ENCODE measurements at regions not wholly inside any gene's neighbourhood (a gene's known extent, or its start where the extent isn't known, plus 50 kb on each side); places are given as distances from the start of the nearest gene placed in this dataset.

DNA sequence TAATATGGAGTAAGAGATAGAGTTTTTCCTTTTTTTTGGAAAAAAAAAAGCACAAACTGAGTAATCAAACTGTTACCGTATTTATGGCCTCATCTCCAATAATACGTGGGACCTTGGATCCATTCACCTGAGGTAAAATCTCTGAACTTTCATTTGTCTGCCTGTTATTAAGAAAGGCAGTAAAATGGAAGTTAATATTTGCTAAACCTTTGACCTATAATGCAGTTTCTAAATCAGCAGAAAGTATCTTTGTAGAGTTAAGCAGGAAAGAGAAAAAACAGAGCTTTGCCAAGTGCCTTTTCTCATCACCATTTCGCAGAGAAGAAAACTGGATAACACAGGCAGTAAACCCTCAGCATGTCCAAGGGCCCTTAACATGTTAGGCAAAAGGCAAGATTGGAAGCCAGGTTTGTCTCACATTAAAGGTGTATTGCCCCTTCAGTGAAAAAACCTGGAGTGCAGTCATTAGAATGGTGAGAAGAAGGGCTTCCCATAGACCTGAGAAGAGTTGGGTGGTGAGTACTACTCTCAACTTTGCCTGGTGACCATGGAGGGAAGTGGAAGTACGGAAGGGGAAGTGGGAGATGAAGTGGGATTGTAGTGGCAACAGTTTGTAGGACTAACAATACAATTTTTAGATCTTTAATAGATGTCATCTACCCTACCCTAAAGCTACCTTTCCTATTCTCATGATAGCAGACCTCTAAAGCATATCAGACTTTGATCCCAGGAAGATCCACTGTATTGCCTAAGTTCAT is 65.4 kb upstream of the GRAMD2B start:
- H3K4me3 ChIP-seq (ENCODE audit: low read depth, low read length) = no peak overlapping the region
- TF ChIP-seq, protein P1, sequence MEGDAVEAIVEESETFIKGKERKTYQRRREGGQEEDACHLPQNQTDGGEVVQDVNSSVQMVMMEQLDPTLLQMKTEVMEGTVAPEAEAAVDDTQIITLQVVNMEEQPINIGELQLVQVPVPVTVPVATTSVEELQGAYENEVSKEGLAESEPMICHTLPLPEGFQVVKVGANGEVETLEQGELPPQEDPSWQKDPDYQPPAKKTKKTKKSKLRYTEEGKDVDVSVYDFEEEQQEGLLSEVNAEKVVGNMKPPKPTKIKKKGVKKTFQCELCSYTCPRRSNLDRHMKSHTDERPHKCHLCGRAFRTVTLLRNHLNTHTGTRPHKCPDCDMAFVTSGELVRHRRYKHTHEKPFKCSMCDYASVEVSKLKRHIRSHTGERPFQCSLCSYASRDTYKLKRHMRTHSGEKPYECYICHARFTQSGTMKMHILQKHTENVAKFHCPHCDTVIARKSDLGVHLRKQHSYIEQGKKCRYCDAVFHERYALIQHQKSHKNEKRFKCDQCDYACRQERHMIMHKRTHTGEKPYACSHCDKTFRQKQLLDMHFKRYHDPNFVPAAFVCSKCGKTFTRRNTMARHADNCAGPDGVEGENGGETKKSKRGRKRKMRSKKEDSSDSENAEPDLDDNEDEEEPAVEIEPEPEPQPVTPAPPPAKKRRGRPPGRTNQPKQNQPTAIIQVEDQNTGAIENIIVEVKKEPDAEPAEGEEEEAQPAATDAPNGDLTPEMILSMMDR (IDR thresholded peaks at IDR 0.05; ENCODE audit: insufficient read depth, low read length) = no peak
- DNase-seq (ENCODE audit: low read depth) = no peak

DNA sequence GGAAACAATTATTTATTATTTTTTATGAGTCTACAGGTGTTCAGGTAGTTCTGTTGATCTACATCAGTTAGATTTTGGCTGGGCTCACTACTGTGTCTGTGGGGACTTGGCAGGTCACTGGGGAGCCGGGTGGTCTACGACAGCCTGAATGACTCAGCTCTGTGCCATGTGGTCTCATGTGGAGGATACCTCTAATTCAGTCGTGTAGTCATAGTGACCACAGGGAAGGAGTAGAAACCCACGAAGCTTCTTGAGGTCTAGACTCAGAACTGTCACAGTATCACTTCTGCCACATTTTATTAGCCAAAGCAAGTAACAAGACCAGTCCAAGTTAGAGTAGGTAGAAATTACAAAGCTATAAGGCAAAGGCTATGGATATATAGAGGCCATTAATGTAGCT is 64.7 kb upstream of the GRAMD2B start:
- no peak for DNase-seq (ENCODE audit: low read depth)
- TF ChIP-seq, protein P1 (IDR thresholded peaks at IDR 0.05; ENCODE audit: insufficient read depth, low read length) = no peak
- no peak overlapping the region for H3K4me3 ChIP-seq (ENCODE audit: low read depth, low read length)

DNA sequence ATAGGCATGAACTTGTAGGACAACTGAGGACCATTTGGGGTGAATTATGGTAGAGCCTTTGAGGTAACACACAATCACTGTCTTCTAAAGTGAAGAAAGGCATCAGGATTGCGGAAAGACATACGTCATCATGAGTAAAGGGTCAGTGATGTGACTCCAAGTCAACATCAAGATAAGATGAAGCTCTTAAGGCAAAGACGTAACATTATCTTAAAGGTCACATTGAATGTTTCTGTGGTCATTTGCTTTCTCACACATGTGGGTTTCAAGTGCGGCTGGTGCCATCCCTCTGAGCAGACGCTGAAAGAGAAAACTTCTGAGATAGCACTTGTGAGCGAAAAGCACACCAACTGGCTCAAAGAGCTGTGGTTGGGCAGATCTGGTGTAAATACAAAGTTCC is 63.3 kb upstream of the GRAMD2B start:
- no peak for DNase-seq (ENCODE audit: low read depth)
- TF ChIP-seq, protein P1 (IDR thresholded peaks at IDR 0.05; ENCODE audit: insufficient read depth, low read length) = no peak
- H3K4me3 ChIP-seq (ENCODE audit: low read depth, low read length) = no peak overlapping the region

DNA sequence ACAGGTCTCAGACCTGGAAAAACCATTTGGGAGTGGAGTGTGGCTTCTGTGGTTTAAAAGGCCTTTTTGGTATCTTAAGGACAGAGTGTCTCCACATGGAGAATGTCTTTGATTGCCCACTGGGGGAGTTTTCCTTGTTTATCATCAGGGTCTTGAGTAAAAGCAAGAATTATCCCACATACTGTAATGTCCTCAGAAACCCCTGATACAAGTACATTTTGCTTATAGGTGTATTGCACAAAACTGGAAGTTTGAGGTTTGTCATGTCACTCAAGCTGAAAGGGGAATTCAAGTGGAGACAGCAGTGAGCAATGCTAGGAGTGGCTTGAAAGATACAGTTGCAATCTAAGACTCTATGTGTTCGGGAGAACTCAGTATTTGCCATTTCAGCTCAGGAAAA is 62.7 kb upstream of the GRAMD2B start:
- DNase-seq (ENCODE audit: low read depth) = no peak
- TF ChIP-seq, protein P1 (IDR thresholded peaks at IDR 0.05; ENCODE audit: insufficient read depth, low read length) = no peak
- no peak overlapping the region for H3K4me3 ChIP-seq (ENCODE audit: low read depth, low read length)

DNA sequence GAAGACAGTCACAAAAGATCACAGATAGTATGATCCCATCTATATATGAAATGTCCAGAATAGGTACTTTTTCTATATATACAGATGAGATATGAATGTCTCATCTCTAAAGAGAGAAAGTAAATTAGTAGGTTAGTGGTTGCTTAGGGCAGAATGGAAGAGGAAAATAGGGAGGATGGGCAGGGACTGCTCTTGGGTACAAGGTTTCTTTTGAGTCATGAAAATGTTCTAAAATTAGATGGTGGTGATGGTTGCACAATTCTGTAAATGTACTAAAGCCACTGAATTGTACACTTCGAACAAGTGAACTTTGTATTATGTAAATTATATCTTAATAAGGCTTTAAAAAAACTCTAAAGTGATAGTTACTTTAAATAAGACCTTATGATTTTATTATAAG is 59.6 kb upstream of the GRAMD2B start:
- DNase-seq (ENCODE audit: low read depth) = no peak
- no peak overlapping the region for H3K4me3 ChIP-seq (ENCODE audit: low read depth, low read length)
- TF ChIP-seq, protein P1 (IDR thresholded peaks at IDR 0.05; ENCODE audit: insufficient read depth, low read length) = no peak

DNA sequence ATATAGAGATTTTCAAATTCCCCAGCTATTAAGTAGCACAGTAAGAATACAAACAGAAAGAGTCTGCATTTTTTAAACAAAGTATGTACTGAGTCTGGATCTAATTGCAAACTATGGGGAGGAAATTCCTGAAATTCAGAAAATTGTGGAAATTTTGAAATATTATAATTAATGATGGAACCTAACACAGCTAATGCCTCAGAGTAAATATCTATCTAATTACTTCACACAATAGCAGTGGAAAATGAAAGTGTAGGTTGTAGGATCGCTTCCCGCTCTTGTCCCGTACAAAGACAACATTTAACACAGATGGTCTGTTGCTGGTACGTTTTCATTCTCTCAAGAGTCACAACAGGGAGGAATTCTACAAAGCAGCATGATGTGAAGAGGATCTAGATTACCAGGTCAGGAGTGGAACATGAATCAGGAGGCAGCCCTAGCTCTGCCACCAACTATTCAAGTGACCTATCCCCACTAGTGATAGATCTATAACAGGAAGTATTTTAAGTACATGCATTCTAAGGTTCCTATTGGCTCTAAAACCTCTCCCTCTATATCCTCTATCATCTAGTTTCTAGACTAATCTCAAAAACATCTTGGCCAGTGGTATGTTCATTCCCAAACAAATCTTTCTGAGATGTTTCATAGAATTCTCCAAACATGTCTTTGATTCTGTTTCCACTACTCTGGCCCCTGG is 58.9 kb upstream of the GRAMD2B start:
- no peak overlapping the region for H3K4me3 ChIP-seq (ENCODE audit: low read depth, low read length)
- TF ChIP-seq, protein P1 (IDR thresholded peaks at IDR 0.05; ENCODE audit: insufficient read depth, low read length) = no peak
- no peak for DNase-seq (ENCODE audit: low read depth)
